GM10266 (cell line): ENCODE measurements at regions not wholly inside any gene's neighbourhood (a gene's known extent, or its start where the extent isn't known, plus 50 kb on each side); places are given as distances from the start of the nearest gene placed in this dataset.

ENCODE experiments used
- DNase-seq: peaks from one replicate; pipeline ENCODE4 v3.0.0; 2012; ENCODE audit errors: extremely low spot score
- CTCF ChIP-seq: IDR thresholded peaks from 2 replicates; pipeline ENCODE4 v1.5.1; 2012; ENCODE audit warnings: mild to moderate bottlenecking, low read depth; ENCODE audit not compliant: control insufficient read depth, insufficient read depth; ENCODE audit errors: missing control alignments

- DNase-seq: no peak
- no peak for TF ChIP-seq CTCF
These were observed 372.3 kb downstream of the EPHA7 start for GRCh38 chr6:93047033-93047432.

GRCh38 chr6:93045156-93045555 is 374.2 kb downstream of the EPHA7 start:
- no peak for DNase-seq

DNA sequence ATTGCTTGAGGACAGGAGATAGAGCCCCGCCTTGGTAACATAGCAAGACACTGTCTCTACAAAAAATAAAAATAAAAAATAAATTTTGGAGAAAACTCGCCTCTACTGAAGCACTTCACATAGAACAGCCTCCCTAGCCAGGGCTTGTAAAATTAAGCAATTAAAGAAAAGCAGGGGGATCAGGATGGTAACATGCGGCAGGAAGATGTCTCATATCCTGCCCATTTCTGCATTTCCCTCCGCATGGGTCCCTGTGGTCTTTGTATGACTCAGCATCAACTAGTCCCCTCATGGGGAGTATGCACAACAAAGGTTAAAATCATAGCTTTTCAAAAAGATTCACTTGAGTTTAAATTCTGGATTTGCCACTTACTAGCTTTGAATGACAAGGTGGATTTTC is 379.0 kb downstream of the EPHA7 start:
- no peak for TF ChIP-seq CTCF
- DNase-seq: no peak

More at GRCh38 chr6:93045156-93045555, 374.2 kb downstream of the EPHA7 start:
- TF ChIP-seq CTCF: no peak

- DNase-seq: peak; percentile 3
- TF ChIP-seq CTCF: peak; percentile 36
These were observed 382.5 kb downstream of the EPHA7 start for GRCh38 chr6:93036835-93037234.

- no peak for TF ChIP-seq CTCF
- DNase-seq: no peak
These were observed 383.6 kb downstream of the EPHA7 start for GRCh38 chr6:93035756-93036155.

DNA sequence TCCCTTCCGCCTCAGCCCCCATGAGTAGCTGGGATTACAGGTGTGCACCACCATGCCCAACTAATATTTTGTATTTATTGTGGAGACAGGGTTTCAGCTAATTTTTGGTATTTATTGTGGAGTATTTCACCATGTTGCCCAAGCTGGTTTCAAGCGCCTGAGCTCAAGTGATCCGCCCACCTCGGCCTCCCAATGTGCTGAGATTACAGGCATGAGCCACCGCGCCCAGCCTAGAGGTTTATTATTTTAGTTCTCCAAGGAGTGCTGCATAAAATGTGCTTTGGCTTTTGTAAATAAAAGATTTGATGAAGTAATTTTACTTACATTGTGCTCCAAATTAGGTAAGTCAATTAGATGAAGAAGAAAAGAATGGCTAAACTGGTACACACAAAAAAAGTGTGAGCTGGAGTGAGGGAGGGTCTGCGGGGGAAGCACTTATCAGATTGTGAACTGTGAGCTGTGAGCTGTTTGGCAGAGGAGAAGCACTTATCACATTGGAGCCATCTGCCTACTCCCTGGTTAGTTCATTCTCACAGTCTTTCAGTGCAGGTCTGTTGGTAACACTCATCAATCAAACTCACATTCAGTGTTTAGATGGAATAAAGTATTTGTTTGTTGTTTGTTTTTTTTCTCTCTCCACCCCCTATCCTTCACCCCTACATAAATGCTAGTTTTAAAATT is 398.0 kb downstream of the EPHA7 start:
- TF ChIP-seq CTCF: no peak
- DNase-seq: no peak

DNA sequence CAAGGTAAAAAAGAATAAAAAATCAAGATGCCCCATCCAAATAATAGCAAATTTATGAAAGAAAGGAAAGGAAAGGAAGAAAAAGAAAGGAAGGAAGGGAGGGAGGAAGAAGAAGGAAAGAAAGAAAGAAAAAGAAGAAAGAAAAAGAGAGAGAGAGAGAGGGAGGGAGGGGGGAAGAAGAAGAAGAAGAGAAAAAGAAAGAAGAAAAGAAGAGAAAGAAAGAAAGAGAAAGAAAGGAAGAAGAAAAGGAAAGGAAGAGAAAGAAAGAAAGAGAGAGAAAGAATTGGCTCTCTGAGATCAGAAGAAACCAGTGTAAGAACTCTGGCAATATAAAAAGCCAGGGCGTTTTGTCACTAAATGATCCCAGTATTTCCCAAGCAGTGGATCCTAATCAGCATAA is 401.7 kb downstream of the EPHA7 start:
- TF ChIP-seq CTCF: no peak
- DNase-seq: no peak
